Activated CD4-positive, alpha-beta T cell treated with anti-CD3 and anti-CD28 coated beads, Interleukin-2, amount 50 U/mL, for 24 hours (primary cell): ENCODE measurements at regions not wholly inside any gene's neighbourhood (a gene's known extent, or its start where the extent isn't known, plus 50 kb on each side); places are given as distances from the start of the nearest gene placed in this dataset.
"Not testable (repeated sequence)": the region's sequence is repeated elsewhere in the genome, so short reads cannot be mapped to it uniquely, and the experiment has no call there.

Source experiments
- DNase-seq, 2 donors: peaks; one replicate each; pipeline ENCODE4 v3.0.0-alpha.2; 2020; ENCODE audit warnings: low read depth in 1 of 2, low spot score in 1 of 2

GRCh38 chr18:77329651-77330050 is 80.0 kb downstream of the GALR1 start:
- DNase-seq = no peak

- DNase-seq = no peak
Measured at GRCh38 chr18:77334876-77335275, 85.2 kb downstream of the GALR1 start.

GRCh38 chr18:77337604-77338003 is 88.0 kb downstream of the GALR1 start:
- no peak for DNase-seq

- DNase-seq = no peak
Measured at GRCh38 chr18:77339093-77339492, 89.4 kb downstream of the GALR1 start.

GRCh38 chr18:77339623-77340022 is 90.0 kb downstream of the GALR1 start:
- DNase-seq = no peak

GRCh38 chr18:77340815-77341214 is 91.2 kb downstream of the GALR1 start:
- DNase-seq = no peak

- DNase-seq = no peak
Measured at GRCh38 chr18:77341527-77342325, 92.1 kb downstream of the GALR1 start.

GRCh38 chr18:77342736-77343135 is 93.1 kb downstream of the GALR1 start:
- no peak for DNase-seq

- no peak for DNase-seq
Measured at GRCh38 chr18:77343846-77344510, 94.3 kb downstream of the GALR1 start.

- no peak for DNase-seq
Measured at GRCh38 chr18:77344786-77345500, 95.3 kb downstream of the GALR1 start.

- no peak for DNase-seq
Measured at GRCh38 chr18:77346208-77346810, 96.7 kb downstream of the GALR1 start.

- DNase-seq = not testable (repeated sequence)
Measured at GRCh38 chr18:77353349-77353748, 103.7 kb downstream of the GALR1 start.

GRCh38 chr18:77359561-77360314 is 110.1 kb downstream of the GALR1 start:
- DNase-seq = no peak

GRCh38 chr18:77360315-77361190 is 110.9 kb downstream of the GALR1 start:
- DNase-seq = no peak

GRCh38 chr18:77361382-77361781 is 111.7 kb downstream of the GALR1 start:
- DNase-seq = no peak

GRCh38 chr18:77365667-77366066 is 116.0 kb downstream of the GALR1 start:
- no peak for DNase-seq

- DNase-seq = no peak
Measured at GRCh38 chr18:77366067-77366719, 116.5 kb downstream of the GALR1 start.

- DNase-seq = no peak
Measured at GRCh38 chr18:77366720-77367641, 117.3 kb downstream of the GALR1 start.
